GM10248 (cell line): ENCODE measurements at regions not wholly inside any gene's neighbourhood (a gene's known extent, or its start where the extent isn't known, plus 50 kb on each side); places are given as distances from the start of the nearest gene placed in this dataset.

Experiments used
- CTCF ChIA-PET: fragments of 300-600 bp; sonication (Branson Sonifier 250); formaldehyde crosslinking; extraction: SDS; loops from one replicate; lab custom pipeline; 2021; ENCODE audit warnings: antibody characterized with exemption; lab: Yijun Ruan, JAX
- POLR2A ChIA-PET: fragments of 350-650 bp; sonication (Branson Sonifier 250); formaldehyde crosslinking; extraction: SDS; loops from one replicate; lab custom pipeline; 2020; ENCODE audit warnings: antibody characterized with exemption; lab: Yijun Ruan, JAX
- DNase-seq: peaks from one replicate; pipeline ENCODE4 v3.0.0; 2012; ENCODE audit errors: extremely low spot score
- CTCF ChIP-seq: IDR thresholded peaks from 2 replicates; pipeline ENCODE4 v1.5.1; 2012; ENCODE audit warnings: mild to moderate bottlenecking, low read depth; ENCODE audit errors: extremely low read depth, missing control alignments, control extremely low read depth

- no peak for DNase-seq
- POLR2A ChIA-PET = no interaction called here
- TF ChIP-seq CTCF = no peak
- CTCF ChIA-PET = no interaction called here
Observed at GRCh38 chr18:66676699-66677098, 72.8 kb upstream of the CDH19 start.

GRCh38 chr18:66674286-66674685 lies 70.4 kb upstream of the CDH19 start:
- DNase-seq = no peak
- TF ChIP-seq CTCF = no peak
- POLR2A ChIA-PET = no interaction called here
- CTCF ChIA-PET = no interaction called here

GRCh38 chr18:66668706-66669105 lies 64.8 kb upstream of the CDH19 start:
- no peak for DNase-seq
- no peak for TF ChIP-seq CTCF
- POLR2A ChIA-PET = no interaction called here
- CTCF ChIA-PET = interaction anchor here (1.0 to 1.4 kb wide), 2 partner anchors 14 to 19 kb away, joined by 4 read pairs; no protein-coding TSS in a partner anchor

- DNase-seq = no peak
- ChIA-PET POLR2A (no interaction called here), CTCF (interaction anchor here (1.1 kb wide), 1 partner anchor 9 kb away, joined by 3 read pairs; no protein-coding TSS in a partner anchor)
- no peak for TF ChIP-seq CTCF
Observed at GRCh38 chr18:66662632-66663031, 58.7 kb upstream of the CDH19 start.

GRCh38 chr18:66655407-66655806 lies 51.5 kb upstream of the CDH19 start:
- TF ChIP-seq CTCF = no peak
- POLR2A ChIA-PET = no interaction called here

More at GRCh38 chr18:66655407-66655806, 51.5 kb upstream of the CDH19 start:
- DNase-seq = no peak
- CTCF ChIA-PET = no interaction called here
